AML-193 (cell line): ENCODE measurements at regions not wholly inside any gene's neighbourhood (a gene's known extent, or its start where the extent isn't known, plus 50 kb on each side); places are given as distances from the start of the nearest gene placed in this dataset.
"Not testable (repeated sequence)": the region's sequence is repeated elsewhere in the genome, so short reads cannot be mapped to it uniquely, and the experiment has no call there.

Experiments used
- DNase-seq, 2 experiments: peaks; one replicate each; lab custom pipeline; 2025; lab: John Stamatoyannopoulos, UW

- DNase-seq, result no peak
These were observed 405.6 kb upstream of the TOM1L1 start for GRCh38 chr17:54494721-54495715.

- DNase-seq, result no peak
These were observed 395.2 kb upstream of the TOM1L1 start for GRCh38 chr17:54505404-54505803.

- DNase-seq, result no peak
These were observed 381.9 kb upstream of the TOM1L1 start for GRCh38 chr17:54518706-54519105.

GRCh38 chr17:54521137-54521536 is 379.5 kb upstream of the TOM1L1 start:
- no peak for DNase-seq

GRCh38 chr17:54524501-54524900 is 376.2 kb upstream of the TOM1L1 start:
- DNase-seq, result no peak

GRCh38 chr17:54527941-54528340 is 372.7 kb upstream of the TOM1L1 start:
- DNase-seq, result no peak

GRCh38 chr17:54530398-54530797 is 370.3 kb upstream of the TOM1L1 start:
- no peak for DNase-seq

- DNase-seq, result no peak
These were observed 364.3 kb upstream of the TOM1L1 start for GRCh38 chr17:54536306-54536705.

GRCh38 chr17:54537656-54538055 is 363.0 kb upstream of the TOM1L1 start:
- no peak for DNase-seq

- DNase-seq, result no peak
These were observed 356.4 kb upstream of the TOM1L1 start for GRCh38 chr17:54544249-54544648.

GRCh38 chr17:54559883-54560282 is 340.8 kb upstream of the TOM1L1 start:
- no peak for DNase-seq

GRCh38 chr17:54608634-54609155 is 292.0 kb upstream of the TOM1L1 start:
- DNase-seq, result no peak

- DNase-seq, result no peak
These were observed 280.2 kb upstream of the TOM1L1 start for GRCh38 chr17:54620399-54620978.

- no peak for DNase-seq
These were observed 276.9 kb upstream of the TOM1L1 start for GRCh38 chr17:54623746-54624145.

- DNase-seq, result no peak
These were observed 274.4 kb upstream of the TOM1L1 start for GRCh38 chr17:54626146-54626703.

- DNase-seq, result not testable (repeated sequence)
These were observed 261.2 kb upstream of the TOM1L1 start for GRCh38 chr17:54639426-54639825.

- DNase-seq, result no peak
These were observed 237.4 kb upstream of the TOM1L1 start for GRCh38 chr17:54662978-54663876.

GRCh38 chr17:54666559-54666958 is 234.1 kb upstream of the TOM1L1 start:
- DNase-seq, result no peak

- no peak for DNase-seq
These were observed 222.5 kb upstream of the TOM1L1 start for GRCh38 chr17:54678158-54678557.

- no peak for DNase-seq
These were observed 220.2 kb upstream of the TOM1L1 start for GRCh38 chr17:54680410-54680809.

GRCh38 chr17:54694287-54694887 is 206.3 kb upstream of the TOM1L1 start:
- no peak for DNase-seq
